ENCODE measurements at regions not wholly inside any gene's neighbourhood (a gene's known extent, or its start where the extent isn't known, plus 50 kb on each side); places are given as distances from the start of the nearest gene placed in this dataset.
A peak's percentile ranks its signal among the peaks of the same experiment; 100 is the strongest.

DNA sequence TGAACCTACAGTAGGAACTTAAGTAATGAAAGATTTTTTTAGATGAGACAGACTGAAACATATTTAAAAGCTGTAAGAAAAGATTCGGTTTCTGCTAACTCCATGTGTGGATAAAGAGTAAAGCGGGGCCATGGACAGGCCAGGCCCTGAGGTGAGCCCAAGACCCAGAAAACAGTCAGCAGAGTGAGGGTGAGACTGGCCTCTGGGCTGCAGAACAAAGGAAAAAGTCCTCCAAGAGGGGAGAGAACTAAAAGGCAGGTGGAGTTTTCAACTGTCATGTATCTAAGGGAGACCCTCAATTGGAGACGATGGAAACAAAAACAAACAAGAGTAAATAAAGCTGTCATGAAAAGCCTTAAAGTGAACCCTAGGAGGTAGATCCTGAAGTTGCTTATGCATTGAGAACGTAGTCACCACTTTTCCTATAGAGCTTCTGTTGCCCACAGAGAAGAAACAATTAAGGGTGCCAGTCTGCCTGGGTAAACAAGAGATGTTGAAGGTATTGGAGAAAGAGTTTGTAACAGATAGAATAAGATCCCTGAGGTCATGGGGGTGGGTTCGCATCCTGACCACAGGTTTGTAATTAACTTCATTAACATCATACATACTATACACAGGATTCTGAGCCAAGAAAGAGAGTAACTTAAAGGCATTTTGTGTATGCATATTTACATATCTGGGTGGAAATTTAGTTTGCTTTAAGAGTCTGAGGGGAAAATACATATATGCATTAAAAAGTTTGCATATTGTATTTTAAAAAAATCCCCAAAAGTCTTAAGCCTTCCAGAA lies 268.7 kb upstream of the PDE3A start:
- Histone ChIP-seq H4K91ac (ENCODE audit: insufficient read depth, low read depth, low read length) (no peak overlapping the region), H3K4me2 (ENCODE audit: low read depth, low read length) (no peak overlapping the region), H2AK5ac (ENCODE audit: low read depth, low read length) (no peak overlapping the region), H2BK15ac (ENCODE audit: low read depth, low read length) (no peak overlapping the region), H2AFZ (replicated peaks; ENCODE audit: low read length, poor library complexity) (no peak overlapping the region), H3K9me3 (ENCODE audit: control insufficient read depth, insufficient read depth, low read length) (no peaks in the 10 kb centered on the region), H3K18ac (ENCODE audit: low read depth, low read length) (0 out of 2 replicates have a peak overlapping the region, but pooled peaks have one; percentile 8), H3K4me1 (ENCODE audit: control insufficient read depth, insufficient read depth, low read length) (peaks cover 9% of the 10 kb centered on the region), H3K23ac (ENCODE audit: low read depth, low read length) (no peak overlapping the region), H2BK20ac (ENCODE audit: low read depth, low read length) (no peak overlapping the region), H3K9me1 (ENCODE audit: insufficient read depth, low read length) (peaks cover 7% of the 10 kb centered on the region; the same call in 1 of the 2 replicates), H3K4me3 (ENCODE audit: insufficient read depth, low read depth, low read length) (no peak overlapping the region), H3K27me3 (ENCODE audit: control insufficient read depth, insufficient read depth, low read length) (no peaks in the 10 kb centered on the region), H3K14ac (replicated peaks; ENCODE audit: low read depth, low read length) (no peak overlapping the region), H3K36me3 (ENCODE audit: control insufficient read depth, insufficient read depth, low read length) (no peaks in the 10 kb centered on the region), H3K9ac (ENCODE audit: low read depth, low read length) (no peak overlapping the region), H3K56ac (ENCODE audit: extremely low read depth, insufficient read depth, low read length) (no peak overlapping the region), H2BK5ac (ENCODE audit: low read depth, low read length, poor library complexity, severe bottlenecking) (no peak overlapping the region), H4K5ac (ENCODE audit: low read depth, low read length) (no peak overlapping the region), H3K27ac (ENCODE audit: insufficient read depth, low read length) (no peak overlapping the region), H4K20me1 (ENCODE audit: insufficient read depth, low read length) (no peaks in the 10 kb centered on the region), H2BK120ac (ENCODE audit: low read depth, low read length) (no peak overlapping the region), H2AK9ac (replicated peaks; ENCODE audit: low read depth, low read length, poor library complexity) (no peak overlapping the region), H3K4ac (ENCODE audit: low read depth, low read length) (no peak overlapping the region), H4K8ac (ENCODE audit: low read depth in 2 of 2, low read length in 2 of 2) (no peak overlapping the region), H3K79me1 (ENCODE audit: low read depth in 1 of 2, low read length in 2 of 2) (no peaks in the 10 kb centered on the region)
- dilution Hi-C loops (cut with HindIII; ENCODE audit: low sequenced_read_pairs, unreplicated experiment) = no loop called here
- POLR2A ChIA-PET (ENCODE audit: unreplicated experiment) = no interaction called here
- intact Hi-C loops (cut with micrococcal nuclease) = no loop called here
- DNase-seq (no peak), ATAC-seq (ENCODE audit: low read depth) (no peak)
- CTCF ChIA-PET = no interaction called here
- no peak for TF ChIP-seq MAZ (IDR thresholded peaks at IDR 0.05; ENCODE audit: borderline replicate concordance, low read depth, low read length)
- TF ChIP-seq ELK1 (IDR thresholded peaks at IDR 0.05; ENCODE audit: borderline replicate concordance, low read depth, low read length) = no peak
- no peak for TF ChIP-seq RFX5 (IDR thresholded peaks at IDR 0.05; ENCODE audit: low read depth, low read length)
- TF ChIP-seq BHLHE40 (IDR thresholded peaks at IDR 0.05; ENCODE audit: low read depth, low read length) = no peak
- TF ChIP-seq MAFK (IDR thresholded peaks at IDR 0.05; ENCODE audit: low read depth, low read length) = no peak
- no peak for TF ChIP-seq SMC3 (IDR thresholded peaks at IDR 0.05; ENCODE audit: low read depth, low read length)
- TF ChIP-seq CHD1 (IDR thresholded peaks at IDR 0.05; ENCODE audit: low read depth, low read length) = no peak
- no peak for TF ChIP-seq RCOR1 (IDR thresholded peaks at IDR 0.05; ENCODE audit: insufficient replicate concordance, low read length)
- TF ChIP-seq, protein P1, sequence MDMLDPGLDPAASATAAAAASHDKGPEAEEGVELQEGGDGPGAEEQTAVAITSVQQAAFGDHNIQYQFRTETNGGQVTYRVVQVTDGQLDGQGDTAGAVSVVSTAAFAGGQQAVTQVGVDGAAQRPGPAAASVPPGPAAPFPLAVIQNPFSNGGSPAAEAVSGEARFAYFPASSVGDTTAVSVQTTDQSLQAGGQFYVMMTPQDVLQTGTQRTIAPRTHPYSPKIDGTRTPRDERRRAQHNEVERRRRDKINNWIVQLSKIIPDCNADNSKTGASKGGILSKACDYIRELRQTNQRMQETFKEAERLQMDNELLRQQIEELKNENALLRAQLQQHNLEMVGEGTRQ (IDR thresholded peaks at IDR 0.05; ENCODE audit: low read depth, low read length) = no peak
- no peak for TF ChIP-seq MXI1 (IDR thresholded peaks at IDR 0.05; ENCODE audit: borderline replicate concordance, low read depth, low read length)
- no peak for TF ChIP-seq POLR2A (IDR thresholded peaks at IDR 0.05; ENCODE audit: low read depth, low read length)
- no peak for TF ChIP-seq RAD21 (IDR thresholded peaks at IDR 0.05; ENCODE audit: low read length)
- no peak for TF ChIP-seq CEBPB (IDR thresholded peaks at IDR 0.05; ENCODE audit: low read depth, low read length)
- TF ChIP-seq, protein P2, sequence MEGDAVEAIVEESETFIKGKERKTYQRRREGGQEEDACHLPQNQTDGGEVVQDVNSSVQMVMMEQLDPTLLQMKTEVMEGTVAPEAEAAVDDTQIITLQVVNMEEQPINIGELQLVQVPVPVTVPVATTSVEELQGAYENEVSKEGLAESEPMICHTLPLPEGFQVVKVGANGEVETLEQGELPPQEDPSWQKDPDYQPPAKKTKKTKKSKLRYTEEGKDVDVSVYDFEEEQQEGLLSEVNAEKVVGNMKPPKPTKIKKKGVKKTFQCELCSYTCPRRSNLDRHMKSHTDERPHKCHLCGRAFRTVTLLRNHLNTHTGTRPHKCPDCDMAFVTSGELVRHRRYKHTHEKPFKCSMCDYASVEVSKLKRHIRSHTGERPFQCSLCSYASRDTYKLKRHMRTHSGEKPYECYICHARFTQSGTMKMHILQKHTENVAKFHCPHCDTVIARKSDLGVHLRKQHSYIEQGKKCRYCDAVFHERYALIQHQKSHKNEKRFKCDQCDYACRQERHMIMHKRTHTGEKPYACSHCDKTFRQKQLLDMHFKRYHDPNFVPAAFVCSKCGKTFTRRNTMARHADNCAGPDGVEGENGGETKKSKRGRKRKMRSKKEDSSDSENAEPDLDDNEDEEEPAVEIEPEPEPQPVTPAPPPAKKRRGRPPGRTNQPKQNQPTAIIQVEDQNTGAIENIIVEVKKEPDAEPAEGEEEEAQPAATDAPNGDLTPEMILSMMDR (conservative IDR thresholded peaks at IDR 0.05; ENCODE audit: low read depth, low read length) = no peak
- no peak for TF ChIP-seq NFE2L2 (IDR thresholded peaks at IDR 0.05; ENCODE audit: low read depth, low read length)
- no peak for TF ChIP-seq FOS (IDR thresholded peaks at IDR 0.05; ENCODE audit: low read depth, low read length)
- 93% methylated on average over 2 of the region's 5 CpGs; no CpG with 5 or more reads in 1 of the 2 experiments for WGBS, 2 experiments (ENCODE audit: extremely low coverage in 2 of 2, insufficient read length in 1 of 2)
- no TSS peak for BruUV-seq (replicated peaks)
- in situ Hi-C loops (cut with MboI; ENCODE audit: low sequenced_read_pairs) = no loop called here
